ENCODE measurements at regions not wholly inside any gene's neighbourhood (a gene's known extent, or its start where the extent isn't known, plus 50 kb on each side); places are given as distances from the start of the nearest gene placed in this dataset.

DNA sequence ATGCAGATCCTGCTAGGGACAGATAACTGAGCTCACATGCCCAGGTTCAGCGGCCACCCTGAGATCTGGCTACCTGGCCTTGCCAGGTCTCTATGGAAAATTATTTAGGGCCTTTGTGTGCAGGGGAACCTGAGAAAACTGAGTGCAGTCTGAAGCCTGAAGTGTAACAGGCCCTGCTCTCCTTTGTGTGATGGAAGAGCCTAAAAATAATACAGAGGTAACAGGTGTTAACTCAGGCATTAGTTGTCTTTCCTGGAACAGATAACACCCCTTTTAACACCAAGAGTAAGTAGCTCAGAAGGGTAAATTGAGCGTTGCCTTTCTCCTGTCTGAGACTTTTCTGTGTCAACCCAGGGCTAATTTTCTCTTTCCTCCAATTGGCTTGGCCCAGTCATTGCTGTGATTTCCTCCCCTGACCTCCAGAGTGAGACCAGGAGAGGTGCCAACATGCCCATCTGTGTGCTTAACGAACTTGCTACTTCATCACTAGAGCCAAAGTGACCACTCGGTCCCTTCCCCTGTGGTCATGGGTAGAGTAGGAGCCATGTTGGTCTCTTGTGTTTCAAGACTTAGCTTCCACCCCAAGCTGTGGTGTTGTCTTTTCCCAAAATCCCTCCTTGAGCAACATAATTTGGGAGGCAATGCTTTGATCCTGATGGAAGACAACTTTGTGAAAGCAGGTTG is 304.4 kb upstream of the JAG1 start:
- H3K27ac ChIP-seq = peak overlapping the region; percentile 16
- DNase-seq (ENCODE audit: low read depth, low spot score) = no peak

DNA sequence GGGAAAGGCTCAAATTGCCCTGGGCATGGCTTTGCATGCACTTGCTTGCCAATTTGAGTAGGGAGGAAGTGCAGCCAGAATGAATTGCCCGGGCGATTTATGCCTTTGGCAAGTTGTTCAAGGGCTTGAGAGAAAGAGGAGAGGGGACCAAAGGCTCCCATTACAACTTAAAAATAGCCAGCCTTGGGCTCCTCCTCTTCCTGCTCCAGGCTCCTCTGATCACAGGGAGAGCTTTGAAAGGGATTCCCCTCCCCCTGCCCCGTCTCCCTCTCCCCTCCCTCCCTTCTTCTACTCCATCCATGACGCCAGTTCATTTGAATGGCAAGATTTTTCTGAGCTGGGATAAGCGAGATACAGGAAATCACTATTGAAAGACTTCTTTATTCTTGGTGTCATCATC is 304.9 kb upstream of the JAG1 start:
- H3K27ac ChIP-seq = peak overlapping the region; percentile 16
- no peak for DNase-seq (ENCODE audit: low read depth, low spot score)

DNA sequence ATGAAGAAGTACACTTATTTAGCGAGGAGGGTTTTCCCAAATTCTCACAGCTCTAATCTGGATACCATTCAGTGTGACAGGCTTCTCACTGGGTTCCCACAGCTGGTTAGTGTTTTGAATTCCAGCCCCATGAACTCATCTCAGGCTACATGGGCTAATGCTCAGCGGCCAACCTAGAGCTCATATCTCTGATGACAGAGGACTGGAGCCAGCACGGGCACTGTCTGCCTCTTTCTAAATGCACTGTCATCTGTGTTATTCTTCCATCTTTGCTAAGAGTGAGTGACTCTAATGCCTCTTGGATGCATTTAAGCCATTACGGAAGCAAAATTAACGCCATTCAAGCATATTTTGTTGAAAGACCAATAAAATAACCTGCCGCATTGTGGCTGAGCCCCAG is 308.9 kb upstream of the JAG1 start:
- no peak overlapping the region for H3K27ac ChIP-seq
- no peak for DNase-seq (ENCODE audit: low read depth, low spot score)

DNA sequence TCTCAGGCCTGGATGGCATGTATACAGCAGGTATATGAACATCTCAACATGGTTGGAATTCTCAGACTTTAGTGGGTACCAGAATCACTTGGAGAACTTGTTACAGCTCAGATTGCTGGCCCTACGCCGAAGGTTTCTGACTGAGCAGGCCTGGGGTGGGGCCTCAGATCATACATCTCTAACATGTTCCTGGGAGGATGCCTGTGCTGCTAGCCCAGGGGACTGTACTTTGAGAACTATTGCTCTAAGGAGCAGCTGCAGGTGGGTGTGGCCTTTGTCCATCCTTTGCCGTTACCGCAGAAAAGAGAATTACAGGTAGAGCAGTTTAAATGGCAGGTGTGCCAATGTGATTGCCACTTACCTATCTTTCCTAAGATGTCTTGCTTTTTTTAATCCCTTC is 310.5 kb upstream of the JAG1 start:
- H3K27ac ChIP-seq = no peak overlapping the region
- DNase-seq (ENCODE audit: low read depth, low spot score) = no peak

DNA sequence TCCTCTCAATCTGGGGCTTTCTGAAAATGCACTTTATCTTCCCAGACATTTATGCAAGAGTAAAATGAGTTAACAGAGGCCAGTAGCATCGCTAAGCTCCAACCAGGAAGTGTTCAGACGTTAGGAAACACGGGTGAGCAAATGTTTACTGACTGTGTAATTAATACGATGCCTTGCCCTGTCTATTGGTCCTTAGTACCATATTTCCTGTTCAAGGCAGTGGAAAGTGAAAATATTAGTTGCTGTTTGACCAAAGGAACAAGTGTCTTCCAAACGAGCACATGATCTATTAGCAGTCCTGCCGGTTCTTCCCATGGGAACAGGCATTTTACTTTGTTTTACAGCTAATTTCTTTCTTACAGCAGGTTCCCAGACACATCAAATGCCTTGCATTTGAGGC is 311.1 kb upstream of the JAG1 start:
- peak overlapping the region; percentile 52 for H3K27ac ChIP-seq
- DNase-seq (ENCODE audit: low read depth, low spot score) = no peak

DNA sequence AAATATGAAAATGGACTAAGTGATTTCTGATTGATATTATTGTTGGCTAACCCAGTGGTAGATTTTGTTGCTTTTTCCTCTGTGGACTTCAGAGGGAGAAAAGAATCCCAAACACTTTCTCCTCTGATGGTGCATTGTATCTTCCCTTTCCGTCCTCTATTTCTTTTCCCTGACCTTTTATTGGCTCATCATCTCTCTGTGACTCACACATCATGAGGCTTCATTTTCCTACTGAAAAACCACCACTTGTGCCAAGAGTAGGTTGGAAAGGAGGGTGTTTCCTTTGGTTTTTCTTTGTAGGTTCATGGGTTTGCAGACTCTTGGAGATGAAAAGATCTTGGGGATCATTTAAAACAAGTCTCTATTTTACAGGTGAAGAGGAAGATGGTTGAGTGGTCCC is 311.7 kb upstream of the JAG1 start:
- peak overlapping the region; percentile 52 for H3K27ac ChIP-seq
- DNase-seq (ENCODE audit: low read depth, low spot score) = no peak

DNA sequence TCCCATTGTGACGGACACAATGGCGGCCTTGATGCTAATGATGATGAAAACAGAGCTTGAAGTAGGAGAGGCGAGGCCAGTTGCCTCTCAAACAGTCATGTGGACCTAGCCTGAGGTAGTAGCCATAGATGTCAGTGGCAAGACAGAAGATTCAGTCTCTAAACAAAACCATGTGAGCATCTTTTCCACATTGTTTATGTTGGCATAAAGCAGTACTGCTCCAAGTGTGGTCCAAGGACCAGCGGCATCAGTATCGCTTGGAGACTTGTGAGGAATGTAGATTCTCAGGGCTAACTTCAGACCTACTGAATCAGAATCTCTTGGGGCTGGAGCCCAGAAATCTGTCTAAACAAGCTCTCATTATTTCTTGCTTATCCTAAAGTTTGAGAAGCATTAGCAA is 312.8 kb upstream of the JAG1 start:
- no peak for DNase-seq (ENCODE audit: low read depth, low spot score)
- no peak overlapping the region for H3K27ac ChIP-seq

DNA sequence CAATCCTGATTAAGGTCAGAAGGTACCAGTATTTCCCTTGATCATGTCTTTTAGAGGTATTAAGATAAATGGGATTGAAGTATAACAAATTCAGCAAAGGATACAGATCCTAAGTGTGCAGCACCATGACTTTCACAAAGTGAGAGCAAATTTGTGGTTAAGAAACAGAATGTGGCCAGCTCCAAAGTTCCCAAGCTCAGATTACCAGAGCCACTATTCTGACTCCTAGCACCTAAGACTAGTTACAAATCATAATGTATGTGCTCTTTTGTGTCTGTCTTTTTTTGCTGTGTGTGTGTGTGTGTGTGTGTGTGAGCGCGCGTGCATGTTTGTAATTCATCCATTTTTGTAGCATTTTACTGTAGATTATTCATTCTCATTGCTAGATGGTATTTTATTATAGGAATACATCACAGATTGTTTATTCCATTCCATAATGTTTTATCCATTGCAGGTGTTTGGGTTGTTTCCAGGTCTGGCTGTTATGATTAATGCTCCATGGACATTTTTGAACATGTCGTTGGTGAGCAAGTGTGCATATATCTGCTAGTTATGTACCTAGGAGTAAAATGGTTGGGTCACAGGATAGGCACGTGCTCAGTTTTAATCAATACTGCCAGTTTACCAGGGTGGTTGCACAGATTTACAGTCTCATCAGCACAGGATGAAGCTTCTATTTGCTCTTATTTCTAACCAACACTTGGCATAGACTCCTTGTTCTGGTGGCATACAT is 314.0 kb upstream of the JAG1 start:
- H3K27ac ChIP-seq = peak overlapping the region; percentile 77
- DNase-seq (ENCODE audit: low read depth, low spot score) = peak; percentile 40

DNA sequence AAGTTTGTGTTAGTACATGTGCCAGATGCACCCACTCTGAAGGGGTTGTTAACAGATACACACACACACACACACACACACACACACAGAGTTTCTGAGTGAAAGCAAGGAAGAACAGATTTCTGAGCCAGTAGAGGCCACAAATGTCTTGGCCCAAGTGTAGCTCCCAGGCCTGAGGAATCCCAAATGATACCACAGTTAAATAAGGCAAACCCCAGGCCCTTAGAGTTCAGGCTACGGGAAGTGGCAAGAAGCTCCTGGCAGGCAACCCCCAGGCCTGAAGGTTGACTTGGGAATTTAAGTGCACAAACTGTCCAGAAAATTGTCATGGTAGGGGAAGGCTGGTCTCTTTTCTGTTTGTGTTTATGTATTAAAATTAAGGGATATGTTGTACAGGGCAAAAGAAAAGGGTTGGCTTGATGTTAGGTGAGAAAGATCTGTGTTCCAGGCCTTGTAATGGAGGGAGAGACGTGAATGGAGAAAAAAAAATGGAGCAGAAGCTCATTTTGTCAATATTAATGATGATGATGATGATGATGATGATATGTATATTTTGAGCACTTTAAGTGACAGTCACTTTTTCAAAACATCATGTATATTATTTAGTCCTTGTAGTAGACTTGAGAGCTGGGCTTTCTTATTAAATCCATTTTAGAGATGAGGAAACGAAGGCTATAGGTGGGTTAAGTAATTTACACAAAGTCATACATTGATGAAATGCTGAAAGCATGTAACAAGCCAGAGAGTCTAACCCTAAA is 317.0 kb upstream of the JAG1 start:
- DNase-seq (ENCODE audit: low read depth, low spot score) = no peak
- H3K27ac ChIP-seq = no peak overlapping the region

DNA sequence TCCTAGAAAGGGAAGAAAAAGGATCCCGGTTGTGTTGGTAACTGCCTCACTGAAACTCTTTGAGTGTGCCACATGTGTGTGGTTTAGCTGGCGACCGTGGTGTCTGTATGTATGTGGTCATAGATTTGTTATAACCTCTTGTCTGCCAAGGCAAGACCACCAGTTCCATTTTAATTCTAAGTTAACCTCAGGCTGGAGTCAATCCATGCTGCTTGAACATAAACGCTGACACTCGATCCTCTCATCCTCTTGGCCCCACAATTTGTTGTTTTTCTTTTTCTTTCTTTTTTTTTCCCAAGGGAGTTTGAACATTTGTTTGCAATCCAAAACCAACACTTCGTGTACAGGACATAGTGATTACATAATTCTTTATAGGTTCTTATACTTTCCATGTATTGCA is 318.9 kb upstream of the JAG1 start:
- H3K27ac ChIP-seq = no peak overlapping the region
- no peak for DNase-seq (ENCODE audit: low read depth, low spot score)

DNA sequence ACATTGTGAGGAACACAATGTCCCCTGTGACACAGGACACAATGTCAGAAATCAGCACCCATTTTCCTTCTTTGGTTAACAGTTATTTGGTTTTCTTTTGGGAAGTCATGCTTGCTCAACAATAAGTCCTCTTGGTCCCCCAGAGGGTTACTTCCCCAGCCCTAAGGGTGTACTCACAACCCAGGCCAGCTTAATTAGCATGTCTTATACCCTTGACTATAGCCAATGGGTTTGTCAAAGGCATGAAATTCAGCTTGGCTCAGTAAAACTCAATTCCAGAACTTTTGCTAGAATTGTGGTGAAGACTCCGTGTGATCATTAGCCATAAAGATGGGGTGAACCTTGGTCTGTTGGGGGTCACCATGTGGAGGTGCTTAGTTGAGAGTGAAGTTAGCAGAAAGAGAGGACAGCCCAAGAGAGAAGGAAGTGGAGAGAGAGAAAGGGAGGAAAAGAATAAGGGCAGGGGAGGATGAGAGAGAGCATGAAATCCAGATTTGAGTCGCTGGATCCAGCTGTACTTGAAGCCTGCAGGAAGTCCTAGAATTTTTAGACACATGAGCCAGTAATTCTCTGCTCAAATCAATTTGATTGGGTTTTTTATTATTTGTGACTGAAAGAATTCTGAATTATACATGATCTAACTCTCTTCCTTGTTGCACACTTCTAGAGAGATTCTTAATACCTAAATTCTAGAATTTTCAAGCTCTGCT is 321.3 kb upstream of the JAG1 start:
- no peak overlapping the region for H3K27ac ChIP-seq
- DNase-seq (ENCODE audit: low read depth, low spot score) = no peak

DNA sequence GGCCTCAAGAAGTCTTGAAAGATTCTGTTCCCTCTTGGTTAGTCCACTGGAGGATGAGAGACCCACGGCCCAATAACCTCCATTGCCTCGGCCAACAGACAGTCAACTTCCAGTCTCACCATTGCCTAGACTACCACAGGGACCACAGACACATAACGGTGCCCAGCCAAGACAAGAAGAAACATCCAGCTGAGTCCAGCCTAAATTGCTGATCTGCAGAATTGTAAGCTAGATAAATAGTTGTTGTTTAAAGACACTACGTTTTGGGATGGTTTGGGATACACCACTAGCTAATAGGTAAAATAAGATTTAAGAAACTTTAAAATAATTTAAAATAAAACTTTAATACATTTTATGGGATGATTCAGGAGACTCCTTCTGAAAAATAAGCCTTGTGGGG is 324.7 kb upstream of the JAG1 start:
- no peak overlapping the region for H3K27ac ChIP-seq
- no peak for DNase-seq (ENCODE audit: low read depth, low spot score)

DNA sequence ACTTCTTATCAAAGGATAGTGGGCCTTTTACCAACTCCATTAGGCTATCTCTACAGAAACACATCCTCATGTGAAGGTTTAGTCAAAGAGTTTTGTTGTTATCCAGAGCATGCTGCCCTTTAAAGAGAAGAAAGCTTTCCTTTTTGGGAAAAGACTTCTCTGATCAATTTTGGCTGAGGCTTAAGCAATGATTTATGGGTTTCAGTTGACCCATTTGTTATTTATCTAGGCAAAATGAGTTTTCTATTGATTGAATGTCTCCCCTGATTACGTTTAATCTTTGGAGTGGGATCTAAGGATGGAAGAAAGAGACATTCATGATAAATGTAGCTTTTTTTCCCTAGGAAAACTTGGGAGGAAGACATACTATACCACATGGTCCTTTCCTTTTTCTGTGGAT is 326.6 kb upstream of the JAG1 start:
- peak overlapping the region; percentile 96 for H3K27ac ChIP-seq
- no peak for DNase-seq (ENCODE audit: low read depth, low spot score)

DNA sequence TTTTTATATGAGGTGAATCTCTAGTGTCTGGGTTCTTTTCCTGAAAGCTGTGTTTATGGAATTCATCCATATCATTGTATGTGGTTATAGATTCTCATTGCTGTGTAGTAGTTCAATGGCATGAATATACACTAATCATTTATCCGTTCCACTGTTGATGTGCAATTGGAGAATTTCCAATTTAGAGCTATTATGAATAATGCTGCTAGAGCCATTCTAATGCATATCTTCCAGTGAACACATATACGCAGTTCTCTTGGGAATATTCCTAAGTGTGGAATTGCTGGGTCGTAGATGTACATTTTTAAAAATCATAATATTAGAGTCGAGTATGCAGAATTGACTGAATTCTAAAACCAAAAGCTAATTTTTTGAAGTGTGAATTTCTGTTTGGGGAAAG is 327.5 kb upstream of the JAG1 start:
- no peak for DNase-seq (ENCODE audit: low read depth, low spot score)
- peak overlapping the region; percentile 96 for H3K27ac ChIP-seq

DNA sequence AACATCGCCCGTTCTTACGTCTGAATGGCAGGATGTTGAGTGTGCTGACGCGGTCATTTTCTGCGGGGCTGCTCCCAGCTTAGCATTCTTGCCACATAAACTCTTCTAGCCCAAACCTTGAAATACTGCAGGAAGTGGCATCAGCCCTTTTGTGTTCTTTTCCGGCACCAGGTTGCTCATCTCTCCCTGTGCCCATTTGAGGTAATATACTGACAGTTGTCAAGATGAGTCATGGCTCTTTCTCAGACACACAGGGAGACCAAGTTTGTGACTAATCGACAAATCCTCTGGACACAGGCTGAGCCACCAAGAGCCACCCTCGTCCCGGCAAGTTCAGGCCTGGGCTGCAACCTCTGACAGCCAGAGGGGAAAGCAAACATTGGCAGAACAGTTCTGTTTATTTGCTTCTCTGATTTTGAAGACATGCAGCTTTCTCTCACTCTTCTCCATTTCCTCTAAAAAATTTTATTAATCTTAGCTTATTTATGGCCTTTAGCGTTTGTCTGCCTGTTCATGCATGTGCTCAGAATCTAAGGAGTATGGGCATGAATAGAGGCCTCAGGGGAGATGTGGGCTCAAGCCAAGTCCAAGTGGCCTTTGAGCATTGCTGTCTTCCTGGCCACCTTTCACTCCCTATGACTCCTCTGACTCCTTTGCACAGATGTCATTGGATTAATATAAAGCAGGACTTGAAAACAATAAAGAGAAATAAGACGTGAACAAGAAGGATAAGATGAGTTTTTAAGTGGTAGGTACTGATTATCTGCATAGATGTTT is 328.2 kb upstream of the JAG1 start:
- peak; percentile 99 for DNase-seq (ENCODE audit: low read depth, low spot score)

DNA sequence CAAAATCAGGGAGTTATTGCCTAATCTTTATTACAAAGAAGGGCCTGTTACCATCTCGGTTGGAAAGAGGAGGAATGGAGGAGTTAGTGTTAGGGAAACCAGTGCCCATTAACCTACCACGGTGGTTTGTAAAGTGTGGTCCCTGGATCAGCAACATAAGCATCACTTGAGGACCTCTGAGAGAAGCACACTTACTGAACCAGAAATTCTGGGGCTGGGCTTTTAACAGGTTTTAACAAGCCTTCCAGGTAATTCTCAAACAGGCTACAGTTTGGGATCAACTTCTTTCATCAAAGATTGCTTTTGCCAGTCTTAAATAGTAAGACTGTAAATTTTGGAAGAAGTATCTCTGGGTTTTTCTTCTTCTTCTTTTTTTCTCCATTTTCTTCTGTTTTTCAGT is 329.5 kb upstream of the JAG1 start:
- H3K27ac ChIP-seq = peak overlapping the region; percentile 96
- DNase-seq (ENCODE audit: low read depth, low spot score) = no peak

More for the DNA sequence above, 328.2 kb upstream of the JAG1 start:
- peak overlapping the region; percentile 96 for H3K27ac ChIP-seq

DNA sequence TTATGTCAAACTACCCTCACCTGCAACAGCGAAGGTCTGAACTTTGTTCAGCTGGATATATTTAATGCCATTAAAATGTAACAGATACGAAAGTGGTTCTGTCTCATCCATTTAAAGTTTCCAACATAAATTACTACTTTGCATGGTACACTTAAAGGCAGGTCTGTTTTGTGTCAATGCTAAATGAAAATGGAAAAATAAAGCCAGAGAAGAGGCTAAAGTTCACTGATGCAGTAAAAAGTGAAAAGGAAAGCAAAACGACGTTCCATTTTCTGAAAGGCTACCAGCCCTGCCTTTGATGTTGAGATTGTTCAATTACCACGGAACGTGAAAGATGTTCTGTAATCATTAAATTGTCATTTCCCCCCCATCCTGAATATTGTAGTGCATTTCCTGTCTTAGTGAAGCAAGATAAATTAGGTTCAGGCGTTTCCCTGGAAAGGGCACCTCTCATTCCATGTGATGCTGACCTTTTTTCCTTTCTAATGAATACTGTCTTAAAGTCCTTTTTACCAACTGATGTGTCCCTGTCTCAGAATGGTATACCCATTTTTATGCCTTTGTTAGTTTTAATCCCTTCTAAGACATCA is 334.7 kb upstream of the JAG1 start:
- H3K27ac ChIP-seq = no peak overlapping the region
- no peak for DNase-seq (ENCODE audit: low read depth, low spot score)

DNA sequence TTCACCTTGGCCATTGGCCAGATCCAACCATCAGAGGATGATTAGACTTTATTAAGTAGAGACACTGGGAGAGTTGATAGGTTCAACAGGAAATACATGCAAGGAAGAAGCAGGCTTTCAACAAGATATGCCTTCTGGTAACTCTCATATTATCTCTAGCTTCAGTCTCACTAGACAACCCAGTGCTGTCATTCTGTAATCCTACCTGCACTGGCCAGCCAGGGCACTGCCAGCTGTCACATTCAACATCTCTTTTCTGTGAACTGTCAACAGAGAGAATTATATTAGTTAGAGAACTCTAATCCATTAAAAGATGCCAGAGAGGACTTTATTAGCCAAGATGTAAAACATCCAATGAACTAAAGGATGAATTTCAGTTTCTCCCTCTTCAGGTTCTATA is 337.9 kb upstream of the JAG1 start:
- DNase-seq (ENCODE audit: low read depth, low spot score) = no peak
- H3K27ac ChIP-seq = no peak overlapping the region

DNA sequence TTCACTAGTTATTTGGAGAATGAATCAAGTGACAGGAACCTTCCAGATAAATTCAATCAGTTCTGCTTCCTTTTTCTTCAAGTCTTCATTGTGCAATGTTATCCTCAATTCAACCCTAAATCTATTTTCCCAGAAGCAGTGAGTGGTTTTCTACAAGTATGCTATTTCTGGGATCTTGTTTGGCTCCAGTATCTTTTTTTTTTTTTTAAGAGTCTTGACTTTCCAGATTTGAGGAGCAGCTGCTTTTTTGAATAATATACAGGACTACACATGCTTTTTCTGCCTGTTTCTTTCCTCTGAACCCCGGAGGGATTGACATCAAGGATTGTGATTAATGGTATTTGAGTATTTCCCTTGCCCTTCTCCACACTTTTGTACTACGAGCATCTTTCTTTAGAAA is 339.2 kb upstream of the JAG1 start:
- H3K27ac ChIP-seq = no peak overlapping the region
- no peak for DNase-seq (ENCODE audit: low read depth, low spot score)

DNA sequence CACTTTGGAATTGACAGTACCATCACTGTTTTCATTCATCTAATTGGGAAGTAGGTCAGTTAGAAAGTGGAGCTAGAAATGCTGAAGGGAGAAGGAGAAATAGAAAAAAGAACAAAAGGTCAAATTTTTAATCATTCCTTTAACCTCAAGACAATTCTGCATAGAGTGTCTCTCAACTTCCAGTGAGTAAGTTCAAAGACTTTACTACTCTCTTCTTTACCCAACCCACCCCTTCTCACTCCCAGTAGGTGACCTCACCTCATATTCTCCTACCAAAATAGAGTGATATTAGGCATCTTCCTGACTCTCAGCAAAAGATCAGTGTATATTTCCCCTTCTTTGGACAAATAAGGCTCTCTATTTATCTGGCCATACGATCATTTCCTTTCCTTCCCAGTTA is 340.0 kb upstream of the JAG1 start:
- no peak for DNase-seq (ENCODE audit: low read depth, low spot score)
- no peak overlapping the region for H3K27ac ChIP-seq

All from epithelial cell of prostate (primary cell).